ENCODE measurements at regions not wholly inside any gene's neighbourhood (a gene's known extent, or its start where the extent isn't known, plus 50 kb on each side); places are given as distances from the start of the nearest gene placed in this dataset.

DNA sequence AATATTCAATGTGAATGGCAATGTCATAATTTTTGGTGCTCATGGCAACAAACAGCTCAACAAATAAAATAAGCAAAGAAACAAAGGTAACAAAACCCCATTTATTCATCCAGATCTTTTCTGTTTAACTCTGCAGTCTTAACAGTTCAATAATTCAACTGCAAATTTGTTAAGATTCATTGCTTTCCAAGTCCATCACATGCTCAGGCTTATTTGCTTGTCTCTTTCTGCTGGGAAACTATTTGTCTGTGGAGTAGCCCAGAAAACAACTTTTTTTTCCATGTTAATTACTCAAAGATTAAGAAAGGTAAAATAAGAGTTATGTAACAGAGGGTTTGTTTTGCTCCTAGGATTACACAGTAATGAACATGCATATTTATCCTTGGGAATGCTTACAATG is 92.6 kb upstream of the PNPT1 start:
- TF ChIP-seq, protein P1, sequence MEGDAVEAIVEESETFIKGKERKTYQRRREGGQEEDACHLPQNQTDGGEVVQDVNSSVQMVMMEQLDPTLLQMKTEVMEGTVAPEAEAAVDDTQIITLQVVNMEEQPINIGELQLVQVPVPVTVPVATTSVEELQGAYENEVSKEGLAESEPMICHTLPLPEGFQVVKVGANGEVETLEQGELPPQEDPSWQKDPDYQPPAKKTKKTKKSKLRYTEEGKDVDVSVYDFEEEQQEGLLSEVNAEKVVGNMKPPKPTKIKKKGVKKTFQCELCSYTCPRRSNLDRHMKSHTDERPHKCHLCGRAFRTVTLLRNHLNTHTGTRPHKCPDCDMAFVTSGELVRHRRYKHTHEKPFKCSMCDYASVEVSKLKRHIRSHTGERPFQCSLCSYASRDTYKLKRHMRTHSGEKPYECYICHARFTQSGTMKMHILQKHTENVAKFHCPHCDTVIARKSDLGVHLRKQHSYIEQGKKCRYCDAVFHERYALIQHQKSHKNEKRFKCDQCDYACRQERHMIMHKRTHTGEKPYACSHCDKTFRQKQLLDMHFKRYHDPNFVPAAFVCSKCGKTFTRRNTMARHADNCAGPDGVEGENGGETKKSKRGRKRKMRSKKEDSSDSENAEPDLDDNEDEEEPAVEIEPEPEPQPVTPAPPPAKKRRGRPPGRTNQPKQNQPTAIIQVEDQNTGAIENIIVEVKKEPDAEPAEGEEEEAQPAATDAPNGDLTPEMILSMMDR (IDR thresholded peaks at IDR 0.05): no peak
- TF ChIP-seq POLR2A (IDR thresholded peaks at IDR 0.05): no peak

All from lower leg skin (tissue), 3 donors.